OCI-LY1 (cell line): ENCODE measurements at regions not wholly inside any gene's neighbourhood (a gene's known extent, or its start where the extent isn't known, plus 50 kb on each side); places are given as distances from the start of the nearest gene placed in this dataset.

Experiments used
- CTCF ChIP-seq: fragments of 200-600 bp; sonication (generic), shearing (Covaris generic); IDR thresholded peaks from 2 replicates; pipeline ENCODE4 v1.5.1; 2017; ENCODE audit warnings: mild to moderate bottlenecking, antibody characterized with exemption, low read length, moderate library complexity, mixed read lengths
- EZH2 ChIP-seq: fragments of 200-600 bp; sonication (generic), shearing (Covaris generic); IDR thresholded peaks from 2 replicates; pipeline ENCODE4 v1.8.0; 2017; ENCODE audit warnings: borderline replicate concordance, mixed run types, mild to moderate bottlenecking, antibody characterized with exemption, low read length, moderate library complexity, mixed read lengths

- TF ChIP-seq CTCF = no peak
- TF ChIP-seq EZH2 = no peak
Measured at GRCh38 chr21:17264182-17264581, 248.7 kb upstream of the CXADR start.
